OCI-LY1 (cell line): ENCODE measurements at regions not wholly inside any gene's neighbourhood (a gene's known extent, or its start where the extent isn't known, plus 50 kb on each side); places are given as distances from the start of the nearest gene placed in this dataset.

Experiments
- H2AFZ ChIP-seq: fragments of 200-600 bp; sonication (generic), shearing (Covaris generic); 2 replicates; pipeline ENCODE4 v1.6.0; 2014; ENCODE audit warnings: antibody characterized with exemption, mild to moderate bottlenecking, low read length
- H3F3A ChIP-seq: fragments of 200-600 bp; sonication (generic), shearing (Covaris generic); 2 replicates; pipeline ENCODE4 v1.6.0; 2014; ENCODE audit warnings: mild to moderate bottlenecking, antibody characterized with exemption, low read length, moderate library complexity; ENCODE audit not compliant: insufficient read depth
- H3K27ac ChIP-seq: fragments of 200-600 bp; sonication (generic); 2 replicates; pipeline ENCODE4 v1.5.1; 2014; ENCODE audit warnings: low read length, mixed run types, mild to moderate bottlenecking, low read depth; ENCODE audit not compliant: poor library complexity, severe bottlenecking
- H3K27me3 ChIP-seq: fragments of 200-600 bp; sonication (generic); 2 replicates; pipeline ENCODE4 v1.6.0; 2014; ENCODE audit warnings: antibody characterized with exemption, mild to moderate bottlenecking, low read length, moderate library complexity; ENCODE audit not compliant: insufficient read depth
- H3K36me3 ChIP-seq: fragments of 200-600 bp; sonication (generic); 2 replicates; pipeline ENCODE4 v1.6.1; 2014; ENCODE audit warnings: mild to moderate bottlenecking, antibody characterized with exemption, low read length, moderate library complexity, mixed read lengths; ENCODE audit not compliant: insufficient read depth
- H3K4me1 ChIP-seq: fragments of 200-600 bp; sonication (generic); 2 replicates; pipeline ENCODE4 v1.5.1; 2014; ENCODE audit warnings: mild to moderate bottlenecking, low read length, moderate library complexity; ENCODE audit not compliant: insufficient read depth, severe bottlenecking
- H3K4me2 ChIP-seq: fragments of 200-600 bp; sonication (generic), shearing (Covaris generic); 2 replicates; pipeline ENCODE4 v1.6.1; 2014; ENCODE audit warnings: low read length
- H3K4me3 ChIP-seq: fragments of 200-600 bp; sonication (generic); 2 replicates; pipeline ENCODE4 v1.5.1; 2014; ENCODE audit warnings: low read length, low read depth, mild to moderate bottlenecking, mixed read lengths; ENCODE audit not compliant: poor library complexity, severe bottlenecking
- H3K79me2 ChIP-seq: fragments of 200-600 bp; shearing (Covaris generic); 2 replicates; pipeline ENCODE4 v1.6.1; 2016; ENCODE audit warnings: mixed run types, low read length, mixed read lengths; ENCODE audit not compliant: insufficient read depth
- H3K9ac ChIP-seq: fragments of 200-600 bp; sonication (generic), shearing (Covaris generic); 2 replicates; pipeline ENCODE4 v1.6.1; 2014; ENCODE audit warnings: mild to moderate bottlenecking, low read length, mixed read lengths
- H3K9me2 ChIP-seq: fragments of 200-600 bp; sonication (generic), shearing (Covaris generic); 2 replicates; pipeline ENCODE4 v1.6.1; 2014; ENCODE audit warnings: low read depth, mild to moderate bottlenecking, low read length, mixed read lengths
- H3K9me3 ChIP-seq: fragments of 200-600 bp; shearing (Covaris generic); 2 replicates; pipeline ENCODE4 v1.6.1; 2014; ENCODE audit warnings: low read length, mixed read lengths
- H4K20me1 ChIP-seq: fragments of 200-600 bp; sonication (generic), shearing (Covaris generic); 2 replicates; pipeline ENCODE4 v1.6.0; 2016; ENCODE audit warnings: mild to moderate bottlenecking, low read length; ENCODE audit not compliant: insufficient read depth
- CTCF ChIP-seq: fragments of 200-600 bp; sonication (generic), shearing (Covaris generic); IDR thresholded peaks from 2 replicates; pipeline ENCODE4 v1.5.1; 2017; ENCODE audit warnings: mild to moderate bottlenecking, antibody characterized with exemption, low read length, moderate library complexity, mixed read lengths
- EZH2 ChIP-seq: fragments of 200-600 bp; sonication (generic), shearing (Covaris generic); IDR thresholded peaks from 2 replicates; pipeline ENCODE4 v1.8.0; 2017; ENCODE audit warnings: borderline replicate concordance, mixed run types, mild to moderate bottlenecking, antibody characterized with exemption, low read length, moderate library complexity, mixed read lengths

GRCh38 chr13:111533900-111534683 lies 213.7 kb downstream of the TEX29 start:
- no peaks in the 10 kb centered on the region for H3K9me3 ChIP-seq
- H3K9me2 ChIP-seq, result no peaks in the 10 kb centered on the region
- H3K79me2 ChIP-seq, result no peaks in the 10 kb centered on the region
- H3K27ac ChIP-seq, result no peak overlapping the region
- no peak overlapping the region for H3K9ac ChIP-seq
- no peaks in the 10 kb centered on the region for H3F3A ChIP-seq
- TF ChIP-seq EZH2 (no peak), CTCF (no peak)
- no peaks in the 10 kb centered on the region for H4K20me1 ChIP-seq
- no peak overlapping the region for H2AFZ ChIP-seq
- H3K4me3 ChIP-seq, result no peak overlapping the region
- no peaks in the 10 kb centered on the region for H3K27me3 ChIP-seq
- no peak overlapping the region for H3K4me2 ChIP-seq
- no peaks in the 10 kb centered on the region for H3K36me3 ChIP-seq
- no peaks in the 10 kb centered on the region for H3K4me1 ChIP-seq

- Histone ChIP-seq H3K9me3 (no peaks in the 10 kb centered on the region), H3K4me3 (no peak overlapping the region), H3K4me2 (no peak overlapping the region), H3K4me1 (no peaks in the 10 kb centered on the region), H3K27me3 (no peaks in the 10 kb centered on the region), H3F3A (no peaks in the 10 kb centered on the region), H3K79me2 (no peaks in the 10 kb centered on the region), H3K36me3 (no peaks in the 10 kb centered on the region), H2AFZ (no peak overlapping the region), H4K20me1 (no peaks in the 10 kb centered on the region), H3K9me2 (no peaks in the 10 kb centered on the region), H3K9ac (no peak overlapping the region), H3K27ac (no peak overlapping the region)
- TF ChIP-seq CTCF (no peak), EZH2 (no peak)
Measured at GRCh38 chr13:111534751-111535522, 214.5 kb downstream of the TEX29 start.

- H2AFZ ChIP-seq, result no peak overlapping the region
Measured at GRCh38 chr13:111535523-111535811, 215.0 kb downstream of the TEX29 start.

More at GRCh38 chr13:111535523-111535811, 215.0 kb downstream of the TEX29 start:
- H3K79me2 ChIP-seq, result no peaks in the 10 kb centered on the region
- H3K27me3 ChIP-seq, result no peaks in the 10 kb centered on the region
- H3K36me3 ChIP-seq, result no peaks in the 10 kb centered on the region
- H3K9me3 ChIP-seq, result no peaks in the 10 kb centered on the region
- H3K4me3 ChIP-seq, result no peak overlapping the region
- no peaks in the 10 kb centered on the region for H3K4me1 ChIP-seq
- no peak overlapping the region for H3K4me2 ChIP-seq
- TF ChIP-seq CTCF, result no peak
- no peak overlapping the region for H3K27ac ChIP-seq
- no peaks in the 10 kb centered on the region for H4K20me1 ChIP-seq
- H3K9ac ChIP-seq, result no peak overlapping the region
- no peaks in the 10 kb centered on the region for H3K9me2 ChIP-seq
- no peaks in the 10 kb centered on the region for H3F3A ChIP-seq
